GM18868 (cell line): ENCODE measurements at regions not wholly inside any gene's neighbourhood (a gene's known extent, or its start where the extent isn't known, plus 50 kb on each side); places are given as distances from the start of the nearest gene placed in this dataset.
A peak's percentile ranks its signal among the peaks of the same experiment; 100 is the strongest.

Experiments used
- ATAC-seq: cut with Tn5 transposase; IDR thresholded peaks from one replicate; pipeline ENCODE4 v1.9.1; 2021; ENCODE audit warnings: mild to moderate bottlenecking, moderate library complexity; ENCODE audit not compliant: unreplicated experiment

DNA sequence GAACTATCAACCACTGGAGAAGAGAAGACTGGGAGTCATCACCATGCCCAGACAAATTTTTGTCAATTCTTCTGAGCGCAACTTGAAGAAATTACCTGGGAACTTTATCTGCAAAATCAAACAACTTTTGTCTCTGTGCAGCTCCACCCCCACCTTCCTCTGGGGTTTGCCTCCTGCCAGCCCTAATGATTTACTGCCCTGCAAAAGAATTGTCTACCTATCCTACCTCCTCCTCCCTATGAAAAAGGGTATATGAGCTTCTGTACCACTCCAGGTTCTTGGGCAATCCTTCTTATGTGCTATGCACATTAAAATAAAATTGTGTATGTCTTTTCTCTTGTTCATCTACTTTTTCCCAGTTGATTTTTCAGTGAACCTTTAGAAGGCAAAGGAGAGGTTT lies 191.9 kb downstream of the URB2 start:
- no peak for ATAC-seq

- ATAC-seq = no peak
Measured at GRCh38 chr1:229819091-229819490, 193.0 kb downstream of the URB2 start.

DNA sequence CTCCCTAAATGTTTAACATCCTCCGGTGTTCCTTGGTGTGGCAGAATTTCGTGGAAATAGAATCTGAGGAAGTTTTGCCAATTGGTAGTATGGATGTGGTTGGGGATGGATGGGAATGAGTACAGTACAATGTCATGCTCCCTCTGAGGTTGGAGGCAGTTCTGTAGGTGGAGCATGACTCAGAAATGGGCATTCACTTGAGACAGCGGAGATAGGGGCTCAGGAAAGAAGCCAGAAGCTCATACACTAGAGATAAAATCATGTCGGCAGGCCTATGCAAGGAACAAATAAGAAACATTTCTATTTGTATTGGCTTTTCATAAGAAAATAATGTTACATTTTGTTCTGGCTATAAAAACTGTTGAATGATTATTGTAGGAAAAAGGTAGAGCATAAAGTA lies 196.0 kb downstream of the URB2 start:
- ATAC-seq = no peak

DNA sequence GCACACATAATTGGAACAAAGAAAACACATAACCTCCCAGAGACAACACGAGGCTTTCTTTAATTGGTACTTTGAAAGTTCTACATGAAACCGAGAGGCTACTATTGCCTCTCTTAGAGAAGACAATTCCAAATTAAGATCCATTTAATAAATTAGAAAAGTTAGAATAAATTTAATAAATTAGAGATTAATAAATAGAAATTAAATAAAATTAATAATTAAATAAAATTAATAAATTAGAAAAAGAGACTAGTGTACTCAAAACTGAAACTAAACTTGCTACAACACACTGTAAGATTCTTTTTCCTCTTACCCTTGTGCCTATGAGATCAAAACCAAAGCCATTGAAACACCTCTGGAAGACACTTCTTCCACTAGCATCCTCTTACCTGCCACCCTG lies 199.0 kb downstream of the URB2 start:
- no peak for ATAC-seq

GRCh38 chr1:229828461-229828860 lies 202.4 kb downstream of the URB2 start:
- no peak for ATAC-seq

DNA sequence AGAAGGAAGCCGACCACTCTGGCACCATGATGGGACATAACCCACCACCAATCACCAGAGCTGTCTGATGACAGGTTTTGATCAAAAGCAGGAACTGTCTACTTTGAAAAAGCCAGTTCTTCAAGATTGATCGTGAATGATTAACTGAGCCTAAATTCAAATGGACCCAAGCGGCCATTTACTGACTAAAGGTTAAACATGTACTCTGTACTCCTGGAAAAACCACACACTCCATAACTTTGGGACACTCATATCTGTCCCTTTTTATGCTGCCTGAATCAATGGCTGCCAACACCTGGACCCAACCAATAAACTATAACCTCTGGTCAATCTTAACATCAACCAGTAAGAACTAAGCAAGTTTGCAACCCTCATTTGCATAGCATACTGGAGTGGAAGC lies 206.6 kb downstream of the URB2 start:
- ATAC-seq = no peak

DNA sequence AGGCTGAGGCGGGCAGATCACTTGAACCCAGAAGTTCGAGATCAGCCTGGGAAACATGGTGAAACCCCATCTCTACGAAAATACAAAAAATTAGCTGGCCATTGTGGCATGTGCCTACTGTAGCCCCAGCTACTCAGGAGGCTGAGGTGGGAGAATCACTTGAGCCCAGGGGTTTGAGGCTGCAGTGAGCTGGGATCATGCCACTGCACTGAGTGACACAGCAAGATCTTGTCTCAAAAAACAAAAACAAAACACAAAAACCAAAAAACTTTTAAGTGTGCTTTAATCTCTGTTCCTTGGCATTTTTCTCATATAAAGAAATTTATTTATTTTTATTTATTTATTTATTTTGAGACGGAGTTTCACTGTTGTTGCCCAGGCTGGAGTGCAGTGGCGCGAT lies 208.2 kb downstream of the URB2 start:
- ATAC-seq = no peak

DNA sequence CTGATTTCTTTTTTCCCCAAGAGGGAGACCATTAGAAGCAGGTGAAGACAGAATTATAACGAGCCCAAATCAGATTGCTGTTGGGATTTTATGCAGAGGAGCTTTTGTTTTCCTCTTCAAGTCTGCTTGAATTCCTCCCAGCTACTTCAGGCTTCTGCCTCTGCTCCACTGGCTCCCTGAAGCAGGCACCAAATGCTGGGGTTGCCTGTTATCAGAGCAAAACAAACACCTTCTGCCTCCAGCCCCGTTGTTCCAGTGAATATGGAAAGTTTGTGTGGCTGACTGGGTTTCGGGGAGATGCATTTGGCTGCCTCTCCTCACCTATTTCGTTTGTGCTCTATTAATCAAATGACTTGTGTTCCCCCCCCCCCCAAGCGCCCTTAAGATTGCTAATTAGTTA lies 209.2 kb downstream of the URB2 start:
- no peak for ATAC-seq

GRCh38 chr1:229836324-229836723 lies 210.3 kb downstream of the URB2 start:
- no peak for ATAC-seq

DNA sequence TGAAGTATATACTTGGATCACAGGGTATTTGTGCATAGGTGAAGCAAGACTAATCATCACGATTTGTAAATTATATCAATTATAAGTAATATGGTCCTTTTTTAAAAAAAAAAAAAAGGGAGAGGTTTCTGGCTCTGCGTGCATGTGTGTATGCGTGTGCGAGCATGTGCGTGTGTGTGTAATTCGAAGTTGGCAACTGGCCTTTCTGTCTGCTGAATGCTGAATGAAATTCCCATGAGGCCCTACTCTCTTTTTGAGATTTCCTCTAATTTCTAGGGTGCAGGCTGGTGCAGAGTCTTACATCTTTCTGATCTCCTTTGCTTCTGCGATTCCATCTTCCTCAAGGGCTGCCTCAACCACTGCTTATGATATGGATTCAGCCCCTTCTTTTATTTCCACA lies 212.2 kb downstream of the URB2 start:
- ATAC-seq = no peak

GRCh38 chr1:229839800-229840199 lies 213.8 kb downstream of the URB2 start:
- ATAC-seq = no peak

GRCh38 chr1:229841230-229841629 lies 215.2 kb downstream of the URB2 start:
- ATAC-seq = peak; percentile 72

- ATAC-seq = no peak
Measured at GRCh38 chr1:229842302-229843255, 216.5 kb downstream of the URB2 start.

GRCh38 chr1:229843627-229844238 lies 217.7 kb downstream of the URB2 start:
- ATAC-seq = no peak

- no peak for ATAC-seq
Measured at GRCh38 chr1:229844675-229845074, 218.6 kb downstream of the URB2 start.

GRCh38 chr1:229845410-229846138 lies 219.5 kb downstream of the URB2 start:
- ATAC-seq = no peak

DNA sequence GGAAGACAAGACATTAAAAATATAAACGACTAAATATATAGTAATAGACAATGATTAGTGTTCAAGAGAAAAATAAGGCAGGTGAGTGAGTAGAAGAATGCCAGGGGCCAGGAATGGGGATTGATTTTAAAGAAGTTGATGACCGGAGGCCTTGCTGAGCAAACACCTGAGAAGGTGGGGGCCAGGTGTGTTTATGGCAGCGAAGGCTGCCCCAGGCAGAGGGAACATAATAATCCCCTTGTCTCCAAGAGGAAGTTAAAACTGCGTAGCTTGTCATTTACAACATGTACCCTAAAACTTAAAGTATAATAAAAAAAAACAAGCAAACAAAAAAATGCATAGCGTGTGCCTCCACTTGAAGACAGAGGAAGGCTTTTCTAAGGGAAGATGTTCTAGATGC lies 220.3 kb downstream of the URB2 start:
- no peak for ATAC-seq

DNA sequence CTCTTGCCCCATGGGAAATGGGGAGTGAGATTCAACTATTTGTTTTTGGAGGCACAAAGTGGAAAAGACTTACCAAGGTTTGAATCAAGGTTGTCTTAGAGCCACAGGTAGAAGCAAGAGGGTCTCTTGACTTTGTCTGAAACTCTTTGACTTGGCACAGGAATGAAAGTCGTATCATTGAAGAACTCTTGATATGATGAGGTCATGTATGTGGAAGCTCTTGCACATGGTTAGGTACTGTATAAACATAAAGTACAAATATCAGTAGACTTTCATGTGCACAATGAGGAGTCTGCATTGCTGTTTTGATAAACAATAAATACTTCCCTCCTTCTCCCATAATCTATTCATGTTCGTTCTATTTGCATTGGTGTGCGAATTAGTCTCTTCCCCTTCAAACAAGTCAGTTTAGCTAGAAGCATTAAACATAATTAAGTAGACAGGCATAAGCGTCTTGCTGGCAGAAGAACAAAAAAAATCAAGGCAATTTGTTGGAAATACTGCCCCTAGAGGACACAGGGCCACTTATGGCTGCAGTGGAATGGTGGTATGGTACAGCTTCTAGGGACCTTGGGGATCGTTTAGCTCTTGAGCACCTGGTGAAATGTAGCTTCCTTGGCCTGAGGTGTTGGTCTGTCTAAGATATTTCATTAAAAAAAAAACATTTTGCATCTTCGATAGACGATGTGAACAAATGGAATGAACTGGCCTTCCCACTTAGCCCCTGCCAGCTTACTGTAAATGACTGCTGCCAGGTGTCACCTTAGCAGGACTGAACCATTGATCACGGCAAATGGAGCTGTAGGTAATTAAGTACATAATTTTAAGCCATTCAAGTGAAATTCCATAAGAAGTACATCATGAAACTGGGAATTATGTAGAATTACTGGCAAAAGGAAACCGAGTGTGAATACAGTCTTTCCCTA lies 218.0 kb upstream of the GALNT2 start:
- ATAC-seq = no peak

DNA sequence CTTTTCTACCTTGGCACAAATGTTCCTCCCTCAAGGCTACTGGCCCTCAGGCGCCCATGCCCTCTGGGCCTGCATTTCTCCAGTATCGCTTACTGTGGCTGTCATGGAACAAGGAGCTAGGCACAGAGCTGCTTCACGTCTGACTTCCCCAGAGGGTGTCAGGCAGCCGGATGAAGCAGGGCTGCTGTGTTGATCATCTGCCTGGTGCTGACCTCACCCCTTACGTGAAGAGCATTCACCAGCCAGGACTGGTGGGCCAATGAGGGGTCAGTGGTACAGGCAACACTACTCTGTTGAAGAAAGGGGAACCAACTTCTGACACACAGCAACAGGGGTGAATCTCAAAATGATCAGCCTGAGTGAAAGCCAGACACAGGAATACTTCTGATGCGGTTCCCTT lies 215.5 kb upstream of the GALNT2 start:
- no peak for ATAC-seq

DNA sequence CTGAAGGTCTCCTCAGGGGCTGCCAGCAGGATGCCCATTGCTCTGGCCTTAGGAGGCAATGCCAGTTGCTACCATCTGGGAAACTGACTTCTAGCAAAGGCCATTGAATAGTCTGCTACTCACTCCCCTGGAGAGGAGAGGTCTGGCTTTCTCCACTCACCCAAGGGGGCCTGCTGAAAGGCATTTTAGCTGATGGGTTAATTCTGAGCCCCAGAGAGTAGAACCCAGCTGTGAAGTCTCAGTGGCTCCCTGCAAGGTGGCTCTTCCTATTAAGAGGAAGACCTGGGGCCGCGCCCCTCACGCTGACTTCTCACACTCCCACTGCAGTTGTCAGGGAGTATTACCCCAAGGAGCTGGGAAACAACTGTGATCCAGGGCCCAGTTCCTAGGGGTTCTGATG lies 213.3 kb upstream of the GALNT2 start:
- no peak for ATAC-seq

DNA sequence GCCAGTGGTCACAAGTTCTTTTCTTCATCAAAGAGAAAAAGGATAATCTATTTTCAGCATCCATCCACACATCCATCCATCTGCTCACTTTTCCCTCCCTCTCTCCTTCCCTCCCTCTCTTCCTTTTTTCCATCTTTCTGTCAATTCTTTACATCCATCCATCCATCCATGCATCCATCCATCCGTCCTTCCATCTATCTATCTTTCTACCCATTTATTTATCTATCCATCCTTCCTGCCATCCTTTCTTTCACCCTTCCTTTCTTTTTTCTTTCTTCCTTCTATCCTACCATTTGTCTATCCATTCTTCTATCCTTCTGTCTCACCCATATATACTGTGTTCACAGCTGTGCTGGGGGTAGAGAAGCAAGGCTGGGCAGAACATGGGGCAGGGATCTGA lies 212.4 kb upstream of the GALNT2 start:
- ATAC-seq = no peak
